ENCODE measurements at regions not wholly inside any gene's neighbourhood (a gene's known extent, or its start where the extent isn't known, plus 50 kb on each side); places are given as distances from the start of the nearest gene placed in this dataset.

- TF ChIP-seq NFIC (IDR thresholded peaks at IDR 0.05): no peak
- no peak for TF ChIP-seq EP300 (IDR thresholded peaks at IDR 0.05; ENCODE audit: borderline replicate concordance)
- TF ChIP-seq RAD21 (IDR thresholded peaks at IDR 0.05; ENCODE audit: low read depth): no peak
- no peak for TF ChIP-seq CREB1 (IDR thresholded peaks at IDR 0.05; ENCODE audit: low read depth)
- TF ChIP-seq, protein P1, sequence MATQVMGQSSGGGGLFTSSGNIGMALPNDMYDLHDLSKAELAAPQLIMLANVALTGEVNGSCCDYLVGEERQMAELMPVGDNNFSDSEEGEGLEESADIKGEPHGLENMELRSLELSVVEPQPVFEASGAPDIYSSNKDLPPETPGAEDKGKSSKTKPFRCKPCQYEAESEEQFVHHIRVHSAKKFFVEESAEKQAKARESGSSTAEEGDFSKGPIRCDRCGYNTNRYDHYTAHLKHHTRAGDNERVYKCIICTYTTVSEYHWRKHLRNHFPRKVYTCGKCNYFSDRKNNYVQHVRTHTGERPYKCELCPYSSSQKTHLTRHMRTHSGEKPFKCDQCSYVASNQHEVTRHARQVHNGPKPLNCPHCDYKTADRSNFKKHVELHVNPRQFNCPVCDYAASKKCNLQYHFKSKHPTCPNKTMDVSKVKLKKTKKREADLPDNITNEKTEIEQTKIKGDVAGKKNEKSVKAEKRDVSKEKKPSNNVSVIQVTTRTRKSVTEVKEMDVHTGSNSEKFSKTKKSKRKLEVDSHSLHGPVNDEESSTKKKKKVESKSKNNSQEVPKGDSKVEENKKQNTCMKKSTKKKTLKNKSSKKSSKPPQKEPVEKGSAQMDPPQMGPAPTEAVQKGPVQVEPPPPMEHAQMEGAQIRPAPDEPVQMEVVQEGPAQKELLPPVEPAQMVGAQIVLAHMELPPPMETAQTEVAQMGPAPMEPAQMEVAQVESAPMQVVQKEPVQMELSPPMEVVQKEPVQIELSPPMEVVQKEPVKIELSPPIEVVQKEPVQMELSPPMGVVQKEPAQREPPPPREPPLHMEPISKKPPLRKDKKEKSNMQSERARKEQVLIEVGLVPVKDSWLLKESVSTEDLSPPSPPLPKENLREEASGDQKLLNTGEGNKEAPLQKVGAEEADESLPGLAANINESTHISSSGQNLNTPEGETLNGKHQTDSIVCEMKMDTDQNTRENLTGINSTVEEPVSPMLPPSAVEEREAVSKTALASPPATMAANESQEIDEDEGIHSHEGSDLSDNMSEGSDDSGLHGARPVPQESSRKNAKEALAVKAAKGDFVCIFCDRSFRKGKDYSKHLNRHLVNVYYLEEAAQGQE (IDR thresholded peaks at IDR 0.05; ENCODE audit: low read depth): no peak
- no peak for TF ChIP-seq YY1 (IDR thresholded peaks at IDR 0.05; ENCODE audit: low read depth)
- TF ChIP-seq, protein P2, sequence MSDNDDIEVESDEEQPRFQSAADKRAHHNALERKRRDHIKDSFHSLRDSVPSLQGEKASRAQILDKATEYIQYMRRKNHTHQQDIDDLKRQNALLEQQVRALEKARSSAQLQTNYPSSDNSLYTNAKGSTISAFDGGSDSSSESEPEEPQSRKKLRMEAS (IDR thresholded peaks at IDR 0.05): no peak
- TF ChIP-seq CEBPB (IDR thresholded peaks at IDR 0.05): no peak
- no peak for TF ChIP-seq TAF1 (IDR thresholded peaks at IDR 0.05; ENCODE audit: low read depth)
- TF ChIP-seq TEAD4 (IDR thresholded peaks at IDR 0.05): no peak
Measured at GRCh38 chr14:22358726-22359125, 230.3 kb downstream of the DAD1 start.
